ENCODE measurements at regions not wholly inside any gene's neighbourhood (a gene's known extent, or its start where the extent isn't known, plus 50 kb on each side); places are given as distances from the start of the nearest gene placed in this dataset.
"Not testable (repeated sequence)": the region's sequence is repeated elsewhere in the genome, so short reads cannot be mapped to it uniquely, and the experiment has no call there.

GRCh38 chr10:91005276-91005675 is 84.4 kb upstream of the ANKRD1 start:
- not testable (repeated sequence) for DNase-seq

- DNase-seq: no peak
Measured at GRCh38 chr10:91006001-91006751, 85.3 kb upstream of the ANKRD1 start.

- DNase-seq: no peak
Measured at GRCh38 chr10:91006752-91007346, 86.0 kb upstream of the ANKRD1 start.

GRCh38 chr10:91007655-91008054 is 86.8 kb upstream of the ANKRD1 start:
- DNase-seq: no peak

GRCh38 chr10:91009121-91009520 is 88.2 kb upstream of the ANKRD1 start:
- no peak for DNase-seq

GRCh38 chr10:91010952-91011351 is 90.1 kb upstream of the ANKRD1 start:
- DNase-seq: no peak

- DNase-seq: no peak
Measured at GRCh38 chr10:91012502-91012901, 91.6 kb upstream of the ANKRD1 start.

- no peak for DNase-seq
Measured at GRCh38 chr10:91013985-91014384, 93.1 kb upstream of the ANKRD1 start.

- DNase-seq: no peak
Measured at GRCh38 chr10:91017198-91017597, 96.3 kb upstream of the ANKRD1 start.

- DNase-seq: no peak
Measured at GRCh38 chr10:91021901-91022300, 101.0 kb upstream of the ANKRD1 start.

- no peak for DNase-seq
Measured at GRCh38 chr10:91022390-91022789, 101.5 kb upstream of the ANKRD1 start.

- no peak for DNase-seq
Measured at GRCh38 chr10:91022924-91023699, 102.2 kb upstream of the ANKRD1 start.

GRCh38 chr10:91023700-91024398 is 103.0 kb upstream of the ANKRD1 start:
- no peak for DNase-seq

GRCh38 chr10:91024541-91024940 is 103.7 kb upstream of the ANKRD1 start:
- DNase-seq: no peak

GRCh38 chr10:91032611-91033206 is 111.8 kb upstream of the ANKRD1 start:
- no peak for DNase-seq

GRCh38 chr10:91033324-91033950 is 112.5 kb upstream of the ANKRD1 start:
- DNase-seq: no peak

- no peak for DNase-seq
Measured at GRCh38 chr10:91034042-91034441, 113.2 kb upstream of the ANKRD1 start.

- DNase-seq: no peak
Measured at GRCh38 chr10:91034494-91035159, 113.7 kb upstream of the ANKRD1 start.

GRCh38 chr10:91035650-91036292 is 114.9 kb upstream of the ANKRD1 start:
- DNase-seq: no peak

- no peak for DNase-seq
Measured at GRCh38 chr10:91036807-91037411, 116.0 kb upstream of the ANKRD1 start.

GRCh38 chr10:91038971-91039370 is 118.1 kb upstream of the ANKRD1 start:
- no peak for DNase-seq
